Breast epithelium (tissue), 3 donors: ENCODE measurements at regions not wholly inside any gene's neighbourhood (a gene's known extent, or its start where the extent isn't known, plus 50 kb on each side); places are given as distances from the start of the nearest gene placed in this dataset.

Experiments
- POLR2A ChIP-seq: fragments of 450-650 bp; IDR thresholded peaks from one replicate; pipeline ENCODE4 v1.6.1; 2016; ENCODE audit warnings: antibody characterized with exemption, mild to moderate bottlenecking, moderate library complexity
- POLR2AphosphoS5 ChIP-seq, 3 donors: sonication (generic); formaldehyde crosslinking; IDR thresholded peaks; one replicate each; pipeline ENCODE4 v1.6.1; 2017; ENCODE audit warnings: antibody characterized with exemption in 3 of 3
- TF ChIP-seq, protein P1 (sequence below), 3 donors: fragments of 450-650 bp; IDR thresholded peaks; one replicate each; pipeline ENCODE4 v1.5.1; 2016 to 2017; ENCODE audit warnings: antibody characterized with exemption in 3 of 3, mild to moderate bottlenecking in 3 of 3, moderate library complexity in 3 of 3

GRCh38 chr17:12342609-12343435 lies 322.1 kb downstream of the MAP2K4 start:
- TF ChIP-seq, protein P1, sequence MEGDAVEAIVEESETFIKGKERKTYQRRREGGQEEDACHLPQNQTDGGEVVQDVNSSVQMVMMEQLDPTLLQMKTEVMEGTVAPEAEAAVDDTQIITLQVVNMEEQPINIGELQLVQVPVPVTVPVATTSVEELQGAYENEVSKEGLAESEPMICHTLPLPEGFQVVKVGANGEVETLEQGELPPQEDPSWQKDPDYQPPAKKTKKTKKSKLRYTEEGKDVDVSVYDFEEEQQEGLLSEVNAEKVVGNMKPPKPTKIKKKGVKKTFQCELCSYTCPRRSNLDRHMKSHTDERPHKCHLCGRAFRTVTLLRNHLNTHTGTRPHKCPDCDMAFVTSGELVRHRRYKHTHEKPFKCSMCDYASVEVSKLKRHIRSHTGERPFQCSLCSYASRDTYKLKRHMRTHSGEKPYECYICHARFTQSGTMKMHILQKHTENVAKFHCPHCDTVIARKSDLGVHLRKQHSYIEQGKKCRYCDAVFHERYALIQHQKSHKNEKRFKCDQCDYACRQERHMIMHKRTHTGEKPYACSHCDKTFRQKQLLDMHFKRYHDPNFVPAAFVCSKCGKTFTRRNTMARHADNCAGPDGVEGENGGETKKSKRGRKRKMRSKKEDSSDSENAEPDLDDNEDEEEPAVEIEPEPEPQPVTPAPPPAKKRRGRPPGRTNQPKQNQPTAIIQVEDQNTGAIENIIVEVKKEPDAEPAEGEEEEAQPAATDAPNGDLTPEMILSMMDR (IDR thresholded peaks at IDR 0.05), result no peak
- TF ChIP-seq POLR2A (no peak), POLR2AphosphoS5 (IDR thresholded peaks at IDR 0.05) (no peak)
